PC-9 (cell line): ENCODE measurements at regions not wholly inside any gene's neighbourhood (a gene's known extent, or its start where the extent isn't known, plus 50 kb on each side); places are given as distances from the start of the nearest gene placed in this dataset.

Experiments
- BruUV-seq: library from RNA; stranded (reverse); fragments of 400-500 nt; replicated peaks from 2 replicates; lab custom pipeline; 2021; lab: Mats Ljungman, UMichigan
- CTCF ChIA-PET: fragments of 300-600 bp; sonication (Branson Sonifier 250); formaldehyde crosslinking; loops from one replicate; lab custom pipeline; 2022; ENCODE audit warnings: antibody characterized with exemption; lab: Charles Lee
- POLR2A ChIA-PET: fragments of 300-600 bp; sonication (Branson Sonifier 250); formaldehyde crosslinking; loops from one replicate; lab custom pipeline; 2022; ENCODE audit warnings: antibody characterized with exemption; ENCODE audit not compliant: unreplicated experiment; lab: Charles Lee
- DNase-seq, 2 experiments: peaks; one replicate each; pipeline versions ENCODE4 v3.0.0 to v3.0.0-alpha.2; 2015 to 2022; ENCODE audit warnings: mixed read lengths in 1 of 2
- H2AFZ ChIP-seq: fragments of 200-600 bp; sonication (generic); 2 replicates; pipeline ENCODE4 v1.8.1; 2017; ENCODE audit warnings: antibody characterized with exemption
- H3F3A ChIP-seq: fragments of 200-600 bp; sonication (generic); 2 replicates; pipeline ENCODE4 v1.8.1; 2017; ENCODE audit warnings: antibody characterized with exemption, mild to moderate bottlenecking, low read depth; ENCODE audit not compliant: insufficient read depth
- H3K27ac ChIP-seq: fragments of 200-600 bp; sonication (generic); 2 replicates; pipeline ENCODE4 v1.6.1; 2016; ENCODE audit warnings: mixed run types
- H3K27me3 ChIP-seq: fragments of 200-600 bp; sonication (generic); 2 replicates; pipeline ENCODE4 v1.6.1; 2016; ENCODE audit warnings: low read depth, mixed run types; ENCODE audit not compliant: insufficient read depth
- H3K36me3 ChIP-seq: fragments of 200-600 bp; sonication (generic); 2 replicates; pipeline ENCODE4 v1.6.1; 2016; ENCODE audit warnings: low read depth, mixed run types
- H3K4me1 ChIP-seq: fragments of 200-600 bp; sonication (generic); replicated peaks from 2 replicates; pipeline ENCODE4 v1.6.1; 2016; ENCODE audit warnings: mixed run types; ENCODE audit not compliant: insufficient read depth
- H3K4me2 ChIP-seq: fragments of 200-600 bp; sonication (generic); 2 replicates; pipeline ENCODE4 v1.6.1; 2017; ENCODE audit warnings: mixed run types
- H3K4me3 ChIP-seq: fragments of 200-600 bp; sonication (generic); 2 replicates; pipeline ENCODE4 v1.6.1; 2016; ENCODE audit warnings: mixed run types
- H3K79me2 ChIP-seq: fragments of 200-600 bp; sonication (generic); 2 replicates; pipeline ENCODE4 v1.6.1; 2017; ENCODE audit warnings: low read depth, mixed run types
- H3K9me2 ChIP-seq: fragments of 200-600 bp; sonication (generic); 2 replicates; pipeline ENCODE4 v1.8.1; 2017; ENCODE audit warnings: mild to moderate bottlenecking; ENCODE audit not compliant: insufficient read depth
- H3K9me3 ChIP-seq: fragments of 200-600 bp; sonication (generic); 2 replicates; pipeline ENCODE4 v1.8.1; 2016; ENCODE audit warnings: low read depth; ENCODE audit not compliant: insufficient read depth
- H4K20me1 ChIP-seq: fragments of 200-600 bp; sonication (generic); 2 replicates; pipeline ENCODE4 v1.8.1; 2017; ENCODE audit not compliant: insufficient read depth
- CTCF ChIP-seq: fragments of 200-600 bp; sonication (generic); conservative IDR thresholded peaks from 2 replicates; pipeline ENCODE4 v1.6.1; 2017; ENCODE audit warnings: mixed run types, antibody characterized with exemption, mild to moderate bottlenecking, moderate library complexity
- EZH2 ChIP-seq: fragments of 200-600 bp; sonication (generic); IDR thresholded peaks from 2 replicates; pipeline ENCODE4 v1.8.0; 2017; ENCODE audit warnings: antibody characterized with exemption, low read depth
- intact Hi-C: fragments of 100-400 bp; cut with micrococcal nuclease; formaldehyde crosslinking; loops from one replicate; pipeline ENCODE4 v1.10.0; 2022; ENCODE audit not compliant: unreplicated experiment

- Histone ChIP-seq H3K4me1 (no peaks in the 10 kb centered on the region), H3K36me3 (no peaks in the 10 kb centered on the region), H2AFZ (no peak overlapping the region), H3K27ac (no peak overlapping the region), H3K27me3 (no peaks in the 10 kb centered on the region), H3K9me3 (no peaks in the 10 kb centered on the region), H4K20me1 (no peaks in the 10 kb centered on the region), H3F3A (no peaks in the 10 kb centered on the region), H3K4me3 (no peak overlapping the region), H3K4me2 (no peak overlapping the region), H3K9me2 (no peaks in the 10 kb centered on the region), H3K79me2 (no peaks in the 10 kb centered on the region)
- intact Hi-C loops, result no loop called here
- TF ChIP-seq CTCF (no peak), EZH2 (no peak)
- ChIA-PET POLR2A (no interaction called here), CTCF (interaction anchor here (1.3 kb wide), 1 partner anchor 165 kb away, joined by 3 read pairs; the partner anchor contains the start of gene PDE5A)
- no peak for DNase-seq
- no TSS peak for BruUV-seq
Measured at GRCh38 chr4:119794113-119794512, 165.5 kb upstream of the PDE5A start.

- H3F3A ChIP-seq, result no peaks in the 10 kb centered on the region
- H3K9me3 ChIP-seq, result no peaks in the 10 kb centered on the region
- no peaks in the 10 kb centered on the region for H3K36me3 ChIP-seq
- intact Hi-C loops, result no loop called here
- no peak for DNase-seq
- no peak overlapping the region for H3K27ac ChIP-seq
- no peak overlapping the region for H3K4me2 ChIP-seq
- no peaks in the 10 kb centered on the region for H4K20me1 ChIP-seq
- H3K79me2 ChIP-seq, result no peaks in the 10 kb centered on the region
- no peak overlapping the region for H2AFZ ChIP-seq
- H3K4me1 ChIP-seq, result no peaks in the 10 kb centered on the region
- H3K27me3 ChIP-seq, result no peaks in the 10 kb centered on the region
- TF ChIP-seq EZH2, result no peak
- no peak for TF ChIP-seq CTCF
- no TSS peak for BruUV-seq
- H3K4me3 ChIP-seq, result no peak overlapping the region
- H3K9me2 ChIP-seq, result no peaks in the 10 kb centered on the region
- CTCF ChIA-PET, result no interaction called here
- POLR2A ChIA-PET, result no interaction called here
Measured at GRCh38 chr4:119788349-119789266, 160.0 kb upstream of the PDE5A start.

GRCh38 chr4:119785963-119786362, 157.4 kb upstream of the PDE5A start:
- H4K20me1 ChIP-seq, result no peaks in the 10 kb centered on the region
- H3K9me2 ChIP-seq, result no peaks in the 10 kb centered on the region
- H3K4me1 ChIP-seq, result no peaks in the 10 kb centered on the region
- POLR2A ChIA-PET, result no interaction called here
- H3K4me3 ChIP-seq, result no peak overlapping the region
- H3F3A ChIP-seq, result no peaks in the 10 kb centered on the region
- H3K27me3 ChIP-seq, result no peaks in the 10 kb centered on the region
- no peak overlapping the region for H2AFZ ChIP-seq
- no peaks in the 10 kb centered on the region for H3K36me3 ChIP-seq
- H3K9me3 ChIP-seq, result no peaks in the 10 kb centered on the region
- BruUV-seq, result no TSS peak
- no peak overlapping the region for H3K27ac ChIP-seq
- CTCF ChIA-PET, result no interaction called here
- TF ChIP-seq CTCF, result peak; percentile 71
- TF ChIP-seq EZH2, result no peak
- peak; percentile 25 to 38 for DNase-seq
- no peaks in the 10 kb centered on the region for H3K79me2 ChIP-seq
- intact Hi-C loops, result loop anchor here (1.0 to 2.0 kb wide), 3 partner anchors 57 to 227 kb away; partner anchors contain the start of gene PDE5A
- H3K4me2 ChIP-seq, result no peak overlapping the region
